ENCODE measurements at regions not wholly inside any gene's neighbourhood (a gene's known extent, or its start where the extent isn't known, plus 50 kb on each side); places are given as distances from the start of the nearest gene placed in this dataset.
"Not testable (repeated sequence)": the region's sequence is repeated elsewhere in the genome, so short reads cannot be mapped to it uniquely, and the experiment has no call there.

- Histone ChIP-seq H3K27ac (ENCODE audit: low read length) (no peak overlapping the region), H3K4me1 (ENCODE audit: control insufficient read depth, insufficient read depth, low read length) (no peaks in the 10 kb centered on the region), H3K4me3 (ENCODE audit: low read length) (no peak overlapping the region), H3K9me3 (ENCODE audit: control insufficient read depth, low read length) (no peaks in the 10 kb centered on the region), H3K27me3 (ENCODE audit: control insufficient read depth, insufficient read depth) (no peaks in the 10 kb centered on the region)
- intact Hi-C loops (cut with DNase I): no loop called here
- 88% methylated on average over 27 of the region's 27 CpGs for WGBS
- DNase-seq (peak in 2 of 3 donors; percentile 31 to 38), ATAC-seq (no peak)
Observed at GRCh38 chr7:92888-93672, 99.3 kb upstream of the FAM20C start.

- WGBS: 93% methylated on average over 6 of the region's 6 CpGs
- no peaks in the 10 kb centered on the region for H3K4me1 ChIP-seq (ENCODE audit: control insufficient read depth, insufficient read depth, low read length)
- ATAC-seq (no peak), DNase-seq (no peak)
- no peak overlapping the region for H3K4me3 ChIP-seq (ENCODE audit: low read length)
- H3K27ac ChIP-seq (ENCODE audit: low read length): no peak overlapping the region
- no peaks in the 10 kb centered on the region for H3K9me3 ChIP-seq (ENCODE audit: control insufficient read depth, low read length)
- intact Hi-C loops (cut with DNase I): no loop called here
- H3K27me3 ChIP-seq (ENCODE audit: control insufficient read depth, insufficient read depth): no peaks in the 10 kb centered on the region
Observed at GRCh38 chr7:94251-94801, 98.0 kb upstream of the FAM20C start.

GRCh38 chr7:95180-95862, 97.0 kb upstream of the FAM20C start:
- intact Hi-C loops (cut with DNase I): no loop called here
- Histone ChIP-seq H3K27me3 (ENCODE audit: control insufficient read depth, insufficient read depth) (no peaks in the 10 kb centered on the region), H3K4me3 (ENCODE audit: low read length) (no peak overlapping the region), H3K27ac (ENCODE audit: low read length) (no peak overlapping the region), H3K4me1 (ENCODE audit: control insufficient read depth, insufficient read depth, low read length) (no peaks in the 10 kb centered on the region), H3K9me3 (ENCODE audit: control insufficient read depth, low read length) (no peaks in the 10 kb centered on the region)
- 72% methylated on average over 8 of the region's 8 CpGs for WGBS
- DNase-seq (no peak), ATAC-seq (no peak)

GRCh38 chr7:95863-96260, 96.5 kb upstream of the FAM20C start:
- Histone ChIP-seq H3K4me1 (ENCODE audit: control insufficient read depth, insufficient read depth, low read length) (no peaks in the 10 kb centered on the region), H3K9me3 (ENCODE audit: control insufficient read depth, low read length) (no peaks in the 10 kb centered on the region), H3K27me3 (ENCODE audit: control insufficient read depth, insufficient read depth) (no peaks in the 10 kb centered on the region), H3K4me3 (ENCODE audit: low read length) (no peak overlapping the region), H3K27ac (ENCODE audit: low read length) (no peak overlapping the region)
- intact Hi-C loops (cut with DNase I): no loop called here
- DNase-seq: no peak
- no peak for ATAC-seq
- WGBS: 65% methylated on average over 8 of the region's 8 CpGs

GRCh38 chr7:96861-97260, 95.5 kb upstream of the FAM20C start:
- H3K9me3 ChIP-seq (ENCODE audit: control insufficient read depth, low read length): no peaks in the 10 kb centered on the region
- H3K4me3 ChIP-seq (ENCODE audit: low read length): no peak overlapping the region
- WGBS: 58% methylated on average over 6 of the region's 6 CpGs
- H3K27ac ChIP-seq (ENCODE audit: low read length): no peak overlapping the region
- no peaks in the 10 kb centered on the region for H3K4me1 ChIP-seq (ENCODE audit: control insufficient read depth, insufficient read depth, low read length)
- no peaks in the 10 kb centered on the region for H3K27me3 ChIP-seq (ENCODE audit: control insufficient read depth, insufficient read depth)
- intact Hi-C loops (cut with DNase I): no loop called here
- no peak for ATAC-seq
- DNase-seq: no peak

- no peaks in the 10 kb centered on the region for H3K27me3 ChIP-seq (ENCODE audit: control insufficient read depth, insufficient read depth)
- DNase-seq (no peak), ATAC-seq (no peak)
- H3K4me1 ChIP-seq (ENCODE audit: control insufficient read depth, insufficient read depth, low read length): no peaks in the 10 kb centered on the region
- H3K27ac ChIP-seq (ENCODE audit: low read length): no peak overlapping the region
- WGBS: 57% methylated on average over 3 of the region's 3 CpGs
- no peaks in the 10 kb centered on the region for H3K9me3 ChIP-seq (ENCODE audit: control insufficient read depth, low read length)
- H3K4me3 ChIP-seq (ENCODE audit: low read length): no peak overlapping the region
- intact Hi-C loops (cut with DNase I): no loop called here
Observed at GRCh38 chr7:97310-97841, 95.0 kb upstream of the FAM20C start.

- H3K4me3 ChIP-seq (ENCODE audit: low read length): no peak overlapping the region
- no peaks in the 10 kb centered on the region for H3K4me1 ChIP-seq (ENCODE audit: control insufficient read depth, insufficient read depth, low read length)
- H3K9me3 ChIP-seq (ENCODE audit: control insufficient read depth, low read length): no peaks in the 10 kb centered on the region
- ATAC-seq (no peak), DNase-seq (no peak)
- no peak overlapping the region for H3K27ac ChIP-seq (ENCODE audit: low read length)
- H3K27me3 ChIP-seq (ENCODE audit: control insufficient read depth, insufficient read depth): no peaks in the 10 kb centered on the region
- intact Hi-C loops (cut with DNase I): no loop called here
- WGBS: 77% methylated on average over 10 of the region's 10 CpGs
Observed at GRCh38 chr7:101146-102046, 91.0 kb upstream of the FAM20C start.

- DNase-seq: peak in 1 of 3 donors; percentile 27
- Histone ChIP-seq H3K4me3 (ENCODE audit: low read length) (no peak overlapping the region), H3K27ac (ENCODE audit: low read length) (no peak overlapping the region), H3K27me3 (ENCODE audit: control insufficient read depth, insufficient read depth) (no peaks in the 10 kb centered on the region), H3K4me1 (ENCODE audit: control insufficient read depth, insufficient read depth, low read length) (no peaks in the 10 kb centered on the region), H3K9me3 (ENCODE audit: control insufficient read depth, low read length) (no peaks in the 10 kb centered on the region)
- intact Hi-C loops (cut with DNase I): no loop called here
- WGBS: 82% methylated on average over 13 of the region's 13 CpGs
- no peak for ATAC-seq
Observed at GRCh38 chr7:102047-102711, 90.2 kb upstream of the FAM20C start.

- 78% methylated on average over 14 of the region's 14 CpGs for WGBS
- Histone ChIP-seq H3K9me3 (ENCODE audit: control insufficient read depth, low read length) (no peaks in the 10 kb centered on the region), H3K27me3 (ENCODE audit: control insufficient read depth, insufficient read depth) (no peaks in the 10 kb centered on the region), H3K4me1 (ENCODE audit: control insufficient read depth, insufficient read depth, low read length) (no peaks in the 10 kb centered on the region), H3K27ac (ENCODE audit: low read length) (no peak overlapping the region), H3K4me3 (ENCODE audit: low read length) (no peak overlapping the region)
- peak in 2 of 3 donors; percentile 15 to 37 for DNase-seq
- ATAC-seq: no peak
- intact Hi-C loops (cut with DNase I): no loop called here
Observed at GRCh38 chr7:102721-103120, 89.7 kb upstream of the FAM20C start.

GRCh38 chr7:103981-104380, 88.4 kb upstream of the FAM20C start:
- intact Hi-C loops (cut with DNase I); H3K9me3 ChIP-seq (ENCODE audit: control insufficient read depth, low read length); H3K4me1 ChIP-seq (ENCODE audit: control insufficient read depth, insufficient read depth, low read length); ATAC-seq; H3K27me3 ChIP-seq (ENCODE audit: control insufficient read depth, insufficient read depth); H3K4me3 ChIP-seq (ENCODE audit: low read length); H3K27ac ChIP-seq (ENCODE audit: low read length); DNase-seq: not testable (repeated sequence)
- 90% methylated on average over 4 of the region's 10 CpGs for WGBS
